ENCODE measurements at regions not wholly inside any gene's neighbourhood (a gene's known extent, or its start where the extent isn't known, plus 50 kb on each side); places are given as distances from the start of the nearest gene placed in this dataset.

DNA sequence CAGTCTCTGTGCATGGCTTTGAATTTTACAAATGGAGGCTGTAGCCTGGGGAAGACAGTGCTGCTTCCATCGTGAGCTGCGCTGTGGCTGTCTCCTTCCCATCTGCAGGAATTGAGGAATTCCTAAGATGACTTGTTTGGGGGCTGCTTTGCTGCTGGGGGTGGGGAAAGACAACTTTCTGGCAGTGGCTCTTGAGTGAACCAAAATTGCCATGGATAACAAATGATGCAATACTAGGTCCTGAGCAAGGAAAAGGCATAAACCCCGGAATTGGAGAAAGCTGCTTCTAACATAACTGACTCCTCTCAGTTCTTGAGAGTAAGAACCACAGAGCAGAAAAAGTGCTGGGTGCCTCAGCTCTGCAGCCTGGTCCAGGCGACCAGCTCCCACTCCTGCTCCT, 245.0 kb upstream of the RPL38 start:
- Histone ChIP-seq H3K36me3 (no peaks in the 10 kb centered on the region), H3K27me3 (no peaks in the 10 kb centered on the region), H3K27ac (no peak overlapping the region), H3K4me3 (no peak overlapping the region), H3K9me3 (no peaks in the 10 kb centered on the region), H3K4me1 (no peaks in the 10 kb centered on the region)
- DNase-seq = no peak
- no peak for TF ChIP-seq POLR2A (IDR thresholded peaks at IDR 0.05)
- TF ChIP-seq, protein P1, sequence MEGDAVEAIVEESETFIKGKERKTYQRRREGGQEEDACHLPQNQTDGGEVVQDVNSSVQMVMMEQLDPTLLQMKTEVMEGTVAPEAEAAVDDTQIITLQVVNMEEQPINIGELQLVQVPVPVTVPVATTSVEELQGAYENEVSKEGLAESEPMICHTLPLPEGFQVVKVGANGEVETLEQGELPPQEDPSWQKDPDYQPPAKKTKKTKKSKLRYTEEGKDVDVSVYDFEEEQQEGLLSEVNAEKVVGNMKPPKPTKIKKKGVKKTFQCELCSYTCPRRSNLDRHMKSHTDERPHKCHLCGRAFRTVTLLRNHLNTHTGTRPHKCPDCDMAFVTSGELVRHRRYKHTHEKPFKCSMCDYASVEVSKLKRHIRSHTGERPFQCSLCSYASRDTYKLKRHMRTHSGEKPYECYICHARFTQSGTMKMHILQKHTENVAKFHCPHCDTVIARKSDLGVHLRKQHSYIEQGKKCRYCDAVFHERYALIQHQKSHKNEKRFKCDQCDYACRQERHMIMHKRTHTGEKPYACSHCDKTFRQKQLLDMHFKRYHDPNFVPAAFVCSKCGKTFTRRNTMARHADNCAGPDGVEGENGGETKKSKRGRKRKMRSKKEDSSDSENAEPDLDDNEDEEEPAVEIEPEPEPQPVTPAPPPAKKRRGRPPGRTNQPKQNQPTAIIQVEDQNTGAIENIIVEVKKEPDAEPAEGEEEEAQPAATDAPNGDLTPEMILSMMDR (IDR thresholded peaks at IDR 0.05) = no peak
- intact Hi-C loops (cut with DNase I; ENCODE audit: low total_unique reads) = no loop called here

DNA sequence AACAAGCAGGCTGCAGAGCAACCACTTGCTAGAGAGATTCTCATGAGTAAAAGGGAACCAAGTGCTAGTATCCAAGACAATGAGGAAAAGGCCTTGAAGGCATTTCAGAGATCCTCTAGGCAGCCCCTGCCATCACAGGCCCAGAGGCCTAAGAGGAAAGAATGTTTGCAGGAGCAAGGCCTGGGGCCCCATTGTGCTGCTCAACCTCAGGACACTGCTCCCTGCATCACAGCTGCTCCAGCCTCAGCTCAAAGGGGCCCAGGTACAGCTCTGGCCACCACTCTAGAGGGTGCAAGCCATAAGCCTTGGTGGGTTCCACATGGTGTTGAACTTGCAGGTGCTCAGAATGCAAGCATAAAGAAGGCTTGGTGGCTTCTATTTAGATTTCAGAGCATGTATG, 243.0 kb upstream of the RPL38 start:
- no peak for DNase-seq
- TF ChIP-seq, protein P1 (IDR thresholded peaks at IDR 0.05) = no peak
- no peak for TF ChIP-seq POLR2A (IDR thresholded peaks at IDR 0.05)
- intact Hi-C loops (cut with DNase I; ENCODE audit: low total_unique reads) = no loop called here

DNA sequence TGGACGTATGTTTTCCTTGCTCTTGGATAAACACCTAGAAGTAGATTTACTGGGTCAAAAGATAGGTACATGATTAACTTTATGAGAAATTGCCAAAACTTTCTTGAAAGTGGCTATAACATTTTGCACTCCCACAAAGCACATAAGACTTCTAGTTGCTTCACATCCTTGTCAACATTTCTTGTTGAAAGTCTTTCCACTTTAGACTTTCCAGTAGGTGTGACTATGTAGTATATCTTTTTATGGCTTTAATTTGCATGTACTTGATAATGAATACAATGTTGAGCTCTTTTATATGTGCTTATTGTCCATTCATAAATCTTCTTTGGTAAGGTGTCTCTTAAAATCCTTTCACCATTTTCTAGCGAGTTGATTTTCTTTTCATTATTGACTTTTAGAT, 241.2 kb upstream of the RPL38 start:
- H3K4me1 ChIP-seq = no peaks in the 10 kb centered on the region
- H3K4me3 ChIP-seq = no peak overlapping the region
- H3K36me3 ChIP-seq = no peaks in the 10 kb centered on the region
- H3K9me3 ChIP-seq = no peaks in the 10 kb centered on the region
- intact Hi-C loops (cut with DNase I; ENCODE audit: low total_unique reads) = no loop called here
- TF ChIP-seq, protein P1 (IDR thresholded peaks at IDR 0.05) = no peak
- TF ChIP-seq POLR2A (IDR thresholded peaks at IDR 0.05) = no peak
- no peak overlapping the region for H3K27ac ChIP-seq
- no peaks in the 10 kb centered on the region for H3K27me3 ChIP-seq
- DNase-seq = no peak

More for the DNA sequence above, 243.0 kb upstream of the RPL38 start:
- Histone ChIP-seq H3K27me3 (no peaks in the 10 kb centered on the region), H3K4me1 (no peaks in the 10 kb centered on the region), H3K9me3 (no peaks in the 10 kb centered on the region), H3K36me3 (no peaks in the 10 kb centered on the region), H3K4me3 (no peak overlapping the region), H3K27ac (no peak overlapping the region)

DNA sequence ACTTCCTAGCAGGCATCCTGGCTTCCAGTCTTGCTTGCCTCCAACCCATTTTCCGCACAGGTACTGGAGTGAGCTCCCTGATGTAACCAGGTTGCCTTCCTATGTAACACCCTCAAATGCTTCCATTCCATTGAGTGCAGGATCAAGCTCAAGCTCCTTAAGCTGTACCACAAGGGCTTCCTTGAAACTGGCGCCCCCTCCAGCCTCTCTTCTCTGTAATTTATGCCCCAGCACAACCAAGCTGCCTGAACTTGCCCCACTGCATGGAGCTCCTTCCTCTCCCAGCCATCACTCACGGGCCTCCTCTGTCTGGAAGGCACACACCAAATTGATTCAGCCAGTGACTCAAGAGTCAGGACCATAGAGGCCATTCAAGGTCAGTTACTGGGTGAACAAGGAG, 234.8 kb upstream of the RPL38 start:
- H3K4me3 ChIP-seq = no peak overlapping the region
- H3K27me3 ChIP-seq = no peaks in the 10 kb centered on the region
- no peak overlapping the region for H3K27ac ChIP-seq
- no peak for TF ChIP-seq POLR2A (IDR thresholded peaks at IDR 0.05)
- TF ChIP-seq, protein P1 (IDR thresholded peaks at IDR 0.05) = no peak
- H3K36me3 ChIP-seq = no peaks in the 10 kb centered on the region
- no peaks in the 10 kb centered on the region for H3K4me1 ChIP-seq
- DNase-seq = no peak
- intact Hi-C loops (cut with DNase I; ENCODE audit: low total_unique reads) = no loop called here
- H3K9me3 ChIP-seq = no peaks in the 10 kb centered on the region

DNA sequence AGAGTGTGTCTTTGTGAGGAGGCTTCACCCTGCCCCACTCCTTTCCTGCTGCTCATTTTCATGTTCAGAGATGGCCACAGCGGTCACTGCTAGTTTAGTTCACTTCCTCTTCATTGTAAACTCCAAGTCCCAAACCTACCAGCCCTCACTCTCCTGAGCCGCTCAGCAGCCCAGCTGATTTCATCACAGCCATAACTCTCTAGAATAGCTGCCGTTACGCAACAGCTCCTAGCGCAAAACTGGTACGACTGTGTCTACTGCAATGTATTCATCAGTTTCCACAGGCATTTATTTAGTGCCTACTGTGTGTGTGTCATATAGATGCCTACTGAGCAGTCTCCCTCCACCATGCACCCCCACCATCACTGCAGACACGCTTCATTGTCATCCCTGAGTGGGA, 233.5 kb upstream of the RPL38 start:
- TF ChIP-seq POLR2A (IDR thresholded peaks at IDR 0.05) = no peak
- TF ChIP-seq, protein P1 (IDR thresholded peaks at IDR 0.05) = no peak
- no peaks in the 10 kb centered on the region for H3K27me3 ChIP-seq
- DNase-seq = no peak
- no peaks in the 10 kb centered on the region for H3K4me1 ChIP-seq
- no peaks in the 10 kb centered on the region for H3K9me3 ChIP-seq
- no peaks in the 10 kb centered on the region for H3K36me3 ChIP-seq
- intact Hi-C loops (cut with DNase I; ENCODE audit: low total_unique reads) = no loop called here
- no peak overlapping the region for H3K27ac ChIP-seq
- H3K4me3 ChIP-seq = no peak overlapping the region

Measured in uterus (tissue), 3 donors.